Activated T-cell treated with anti-CD3 and anti-CD28 coated beads for 4 hours (primary cell): ENCODE measurements at regions not wholly inside any gene's neighbourhood (a gene's known extent, or its start where the extent isn't known, plus 50 kb on each side); places are given as distances from the start of the nearest gene placed in this dataset.
A peak's percentile ranks its signal among the peaks of the same experiment; 100 is the strongest.
"Not testable (repeated sequence)": the region's sequence is repeated elsewhere in the genome, so short reads cannot be mapped to it uniquely, and the experiment has no call there.

Source experiments
- DNase-seq: peaks from one replicate; pipeline ENCODE4 v3.0.0-alpha.2; 2020

GRCh38 chr15:84421513-84422181 is 179.2 kb upstream of the ZSCAN2 start:
- not testable (repeated sequence) for DNase-seq

- not testable (repeated sequence) for DNase-seq
Observed at GRCh38 chr15:84425327-84425726, 175.5 kb upstream of the ZSCAN2 start.

- not testable (repeated sequence) for DNase-seq
Observed at GRCh38 chr15:84473305-84473877, 127.4 kb upstream of the ZSCAN2 start.

- not testable (repeated sequence) for DNase-seq
Observed at GRCh38 chr15:84476364-84477033, 124.3 kb upstream of the ZSCAN2 start.

GRCh38 chr15:84477550-84477949 is 123.3 kb upstream of the ZSCAN2 start:
- DNase-seq, result not testable (repeated sequence)

GRCh38 chr15:84480174-84480681 is 120.6 kb upstream of the ZSCAN2 start:
- DNase-seq, result not testable (repeated sequence)

GRCh38 chr15:84483859-84484258 is 117.0 kb upstream of the ZSCAN2 start:
- DNase-seq, result not testable (repeated sequence)

GRCh38 chr15:84500165-84500889 is 100.5 kb upstream of the ZSCAN2 start:
- DNase-seq, result peak; percentile 39

GRCh38 chr15:84503101-84503500 is 97.7 kb upstream of the ZSCAN2 start:
- not testable (repeated sequence) for DNase-seq

GRCh38 chr15:84505552-84505951 is 95.3 kb upstream of the ZSCAN2 start:
- not testable (repeated sequence) for DNase-seq

- not testable (repeated sequence) for DNase-seq
Observed at GRCh38 chr15:84512324-84512723, 88.5 kb upstream of the ZSCAN2 start.

GRCh38 chr15:84516773-84517172 is 84.0 kb upstream of the ZSCAN2 start:
- DNase-seq, result not testable (repeated sequence)

- DNase-seq, result peak; percentile 12
Observed at GRCh38 chr15:84525491-84526344, 75.1 kb upstream of the ZSCAN2 start.

GRCh38 chr15:84530751-84531150 is 70.1 kb upstream of the ZSCAN2 start:
- DNase-seq, result not testable (repeated sequence)

GRCh38 chr15:84531223-84531622 is 69.6 kb upstream of the ZSCAN2 start:
- DNase-seq, result not testable (repeated sequence)

GRCh38 chr15:84531709-84532367 is 69.0 kb upstream of the ZSCAN2 start:
- DNase-seq, result not testable (repeated sequence)

- not testable (repeated sequence) for DNase-seq
Observed at GRCh38 chr15:84533705-84534104, 67.1 kb upstream of the ZSCAN2 start.

- not testable (repeated sequence) for DNase-seq
Observed at GRCh38 chr15:84534561-84535235, 66.1 kb upstream of the ZSCAN2 start.

- not testable (repeated sequence) for DNase-seq
Observed at GRCh38 chr15:84536181-84536580, 64.6 kb upstream of the ZSCAN2 start.

GRCh38 chr15:84544586-84544985 is 56.2 kb upstream of the ZSCAN2 start:
- not testable (repeated sequence) for DNase-seq

GRCh38 chr15:84547150-84547549 is 53.7 kb upstream of the ZSCAN2 start:
- not testable (repeated sequence) for DNase-seq
